ENCODE measurements at regions not wholly inside any gene's neighbourhood (a gene's known extent, or its start where the extent isn't known, plus 50 kb on each side); places are given as distances from the start of the nearest gene placed in this dataset.

GRCh38 chr4:84392951-84393590, 106.0 kb downstream of the NKX6-1 start:
- Histone ChIP-seq H3K4me3 (no peak overlapping the region), H3K79me2 (ENCODE audit: control insufficient read depth, insufficient read depth, low read length) (no peaks in the 10 kb centered on the region), H3K4me2 (ENCODE audit: control insufficient read depth, insufficient read depth) (no peak overlapping the region), H3K9ac (ENCODE audit: control insufficient read depth, insufficient read depth, low read length) (no peak overlapping the region), H4K20me1 (ENCODE audit: control insufficient read depth, insufficient read depth) (no peaks in the 10 kb centered on the region), H2AFZ (ENCODE audit: control insufficient read depth, low read depth, low read length) (no peak overlapping the region), H3K36me3 (ENCODE audit: control insufficient read depth in 2 of 2, insufficient read depth in 2 of 2, low read length in 1 of 2) (no peaks in the 10 kb centered on the region), H3K9me3 (replicated peaks; ENCODE audit: control insufficient read depth, insufficient read depth, low read length) (no peaks in the 10 kb centered on the region), H3K4me1 (ENCODE audit: control insufficient read depth, insufficient read depth, low read length) (no peaks in the 10 kb centered on the region), H3K27me3 (replicated peaks in 1 of 2; ENCODE audit: control insufficient read depth in 2 of 2, insufficient read depth in 2 of 2, low read length in 1 of 2) (no peaks in the 10 kb centered on the region), H3K27ac (ENCODE audit: control insufficient read depth, insufficient read depth) (no peak overlapping the region)
- intact Hi-C loops (cut with micrococcal nuclease; ENCODE audit: unreplicated experiment): no loop called here
- 25% methylated on average over 3 of the region's 3 CpGs for WGBS (ENCODE audit: insufficient coverage, insufficient replicate concordance, low lambda C conversion rate, missing lambda C conversion rate)
- POLR2A ChIA-PET: no interaction called here
- TF ChIP-seq KDM1A (IDR thresholded peaks at IDR 0.05; ENCODE audit: borderline replicate concordance) (no peak), ZNF274 (IDR thresholded peaks at IDR 0.05; ENCODE audit: insufficient read depth, insufficient read length) (no peak), ATF2 (IDR thresholded peaks at IDR 0.05; ENCODE audit: low read length) (no peak), PAX5 (IDR thresholded peaks at IDR 0.05; ENCODE audit: borderline replicate concordance, low read depth, low read length) (no peak), SMAD5 (IDR thresholded peaks at IDR 0.05; ENCODE audit: low read depth) (no peak), CEBPB (IDR thresholded peaks at IDR 0.05; ENCODE audit: borderline replicate concordance in 1 of 2, low read depth in 2 of 2, low read length in 2 of 2) (no peak), USF1 (IDR thresholded peaks at IDR 0.05; ENCODE audit: borderline replicate concordance, extremely low read length, insufficient read depth, low read depth, low read length) (no peak), ESRRA (IDR thresholded peaks at IDR 0.05; ENCODE audit: low read length) (no peak), TCF12 (IDR thresholded peaks at IDR 0.05; ENCODE audit: low read depth, low read length) (no peak)
- in situ Hi-C loops (cut with MboI): no loop called here
- CTCF ChIA-PET: no interaction called here
- SMC1A ChIA-PET (ENCODE audit: uncharacterized antibody, unreplicated experiment): no interaction called here
- RAD21 ChIA-PET (ENCODE audit: unreplicated experiment): no interaction called here
- FAIRE-seq (no peak), DNase-seq (ENCODE audit: low read depth, low spot score) (no peak), ATAC-seq (no peak)
- BruUV-seq (replicated peaks): no TSS peak
